Heart right ventricle (tissue), 16 donors: ENCODE measurements at regions not wholly inside any gene's neighbourhood (a gene's known extent, or its start where the extent isn't known, plus 50 kb on each side); places are given as distances from the start of the nearest gene placed in this dataset.

Experiments used
- ATAC-seq, 8 donors: fragments of 200-7000 bp; cut with Tn5 transposase; one replicate each; pipeline ENCODE4 v1.9.1; 2020; ENCODE audit warnings: mild to moderate bottlenecking in 8 of 8, moderate library complexity in 8 of 8, moderate number of reproducible peaks in 1 of 8
- DNase-seq, 2 donors: peaks; one replicate each; pipeline ENCODE4 v3.0.0-alpha.2; 2020
- H3K27ac ChIP-seq, 10 donors: fragments of 200-600 bp; sonication (generic) in 2 of 10; one replicate each; pipeline versions ENCODE4 v1.5.0 to v1.8.0; 2020 to 2022; ENCODE audit warnings: mild to moderate bottlenecking in 3 of 10
- H3K27me3 ChIP-seq, 7 donors: fragments of 200-600 bp; one replicate each; pipeline ENCODE4 v1.8.0; 2021 to 2022; ENCODE audit warnings: mild to moderate bottlenecking in 2 of 7
- H3K36me3 ChIP-seq, 9 donors: fragments of 200-600 bp; sonication (generic) in 1 of 9; one replicate each; pipeline versions ENCODE4 v1.5.0 to v1.8.0; 2020 to 2022; ENCODE audit warnings: mild to moderate bottlenecking in 2 of 9
- H3K4me1 ChIP-seq, 9 donors: fragments of 200-600 bp; sonication (generic) in 1 of 9; one replicate each; pipeline versions ENCODE4 v1.5.0 to v1.8.0; 2020 to 2022; ENCODE audit warnings: mild to moderate bottlenecking in 4 of 9
- H3K4me3 ChIP-seq, 10 donors: fragments of 200-600 bp; sonication (generic) in 2 of 10; one replicate each; pipeline versions ENCODE4 v1.5.0 to v1.8.0; 2020 to 2022; ENCODE audit warnings: mild to moderate bottlenecking in 7 of 10, moderate library complexity in 2 of 10
- H3K9me3 ChIP-seq, 11 donors: fragments of 200-600 bp in 10 of 11; sonication (generic) in 2 of 11; one replicate each; pipeline versions ENCODE4 v1.5.0 to v1.8.0; 2013 to 2022; ENCODE audit warnings: mild to moderate bottlenecking in 2 of 11, control low read depth in 1 of 11, moderate library complexity in 1 of 11
- WGBS, 2 donors: extraction: QIAGEN DNeasy Blood & Tissue Kit; methylation state at CpG; one replicate each; pipeline ENCODE4 v1.1.7; 2013; ENCODE audit warnings: inconsistent platforms in 1 of 2; 5-methylcytosine and 5-hydroxymethylcytosine counted together
- intact Hi-C, 10 donors: fragments of 100-400 bp; cut with DNase I; formaldehyde crosslinking; loops; one replicate each; pipeline versions ENCODE4 v1.11.1 to v1.14.2; 2022
- TF ChIP-seq, protein P1 (sequence below), 9 donors: fragments of 200-600 bp; sonication (generic) in 2 of 9; IDR thresholded peaks; one replicate each; pipeline versions ENCODE4 v1.5.0 to v1.8.0; 2021 to 2022; ENCODE audit warnings: antibody characterized with exemption in 9 of 9, mild to moderate bottlenecking in 5 of 9, moderate library complexity in 1 of 9
- donor health status: Arrhythmogenic right ventricular cardiomyopathy.
- donor health status: ischemic (EF 13 %, LVEDD 7.1; RV severe dilation, severe dysfunction).
- donor health status: healthy with polysubstance abuse.
- donor health status: DM: no; HTN: yes; CAD: no.
- donor health status: DM: no; HTN: no; CAD: no.
- donor health status: ischemic (EF 25% LVEDD 6.9; RV normal size, moderate dysfunction).
- donor health status: ischemic (EF 25% LVEDD 5.7; RV mildly dilated, moderate dysfunction).
- donor health status: healthy.
- donor health status: DM: yes; HTN: yes; CAD: no.
- donor health status: Ischemic cardiomyopathy.
- donor health status: ischemic (EF 35%, LVEDD 5.7; RV mildly dilated, moderate dysfunction).
- donor health status: nonischemic (EF 11% LVEDD 7.7; RV severe dilation, severe dysfunction).
- donor health status: DM: yes; HTN: yes; CAD: no.
- donor health status: PGD.
- donor health status: ischemic (EF 29% LVEDD 5.4; RV normal size, mild dysfunction).
- donor health status: nonischemic (EF 23%, LVEDD 6.1; RV moderate dilation, normal function).

DNA sequence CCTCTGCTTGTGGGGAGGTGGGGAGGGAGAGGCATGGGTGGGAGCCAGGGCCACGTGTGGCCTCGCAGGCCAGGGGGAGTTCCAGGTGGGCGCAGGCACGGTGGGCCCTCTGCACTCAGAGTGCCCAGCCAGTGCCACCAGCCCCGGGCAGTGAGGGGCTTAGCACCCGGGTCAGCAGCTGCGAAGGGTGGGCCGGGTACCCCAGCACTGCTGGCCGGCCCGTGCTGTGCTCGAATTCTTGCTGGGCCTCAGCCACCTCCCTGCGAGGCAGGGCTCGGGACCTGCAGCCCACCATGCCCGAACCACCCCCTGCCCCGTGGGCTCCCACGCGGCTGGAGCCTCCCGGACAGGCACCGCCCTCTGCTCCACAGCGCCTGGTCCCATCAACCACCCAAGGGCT lies 1277.2 kb downstream of the JRKL start:
- H3K9me3 ChIP-seq = peaks cover 0 to 23% (median 0%) of the 10 kb centered on the region in 11 donors
- H3K27me3 ChIP-seq = no peaks in the 10 kb centered on the region
- no peak overlapping the region for H3K27ac ChIP-seq
- no peak for ATAC-seq
- no peaks in the 10 kb centered on the region for H3K4me1 ChIP-seq
- intact Hi-C loops = no loop called here
- no peaks in the 10 kb centered on the region for H3K36me3 ChIP-seq
- TF ChIP-seq, protein P1, sequence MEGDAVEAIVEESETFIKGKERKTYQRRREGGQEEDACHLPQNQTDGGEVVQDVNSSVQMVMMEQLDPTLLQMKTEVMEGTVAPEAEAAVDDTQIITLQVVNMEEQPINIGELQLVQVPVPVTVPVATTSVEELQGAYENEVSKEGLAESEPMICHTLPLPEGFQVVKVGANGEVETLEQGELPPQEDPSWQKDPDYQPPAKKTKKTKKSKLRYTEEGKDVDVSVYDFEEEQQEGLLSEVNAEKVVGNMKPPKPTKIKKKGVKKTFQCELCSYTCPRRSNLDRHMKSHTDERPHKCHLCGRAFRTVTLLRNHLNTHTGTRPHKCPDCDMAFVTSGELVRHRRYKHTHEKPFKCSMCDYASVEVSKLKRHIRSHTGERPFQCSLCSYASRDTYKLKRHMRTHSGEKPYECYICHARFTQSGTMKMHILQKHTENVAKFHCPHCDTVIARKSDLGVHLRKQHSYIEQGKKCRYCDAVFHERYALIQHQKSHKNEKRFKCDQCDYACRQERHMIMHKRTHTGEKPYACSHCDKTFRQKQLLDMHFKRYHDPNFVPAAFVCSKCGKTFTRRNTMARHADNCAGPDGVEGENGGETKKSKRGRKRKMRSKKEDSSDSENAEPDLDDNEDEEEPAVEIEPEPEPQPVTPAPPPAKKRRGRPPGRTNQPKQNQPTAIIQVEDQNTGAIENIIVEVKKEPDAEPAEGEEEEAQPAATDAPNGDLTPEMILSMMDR (IDR thresholded peaks at IDR 0.05) = no peak
- WGBS, 2 donors = 93 to 97% methylated on average over 20 of the region's 20 CpGs
- H3K4me3 ChIP-seq = no peak overlapping the region
- DNase-seq = no peak

DNA sequence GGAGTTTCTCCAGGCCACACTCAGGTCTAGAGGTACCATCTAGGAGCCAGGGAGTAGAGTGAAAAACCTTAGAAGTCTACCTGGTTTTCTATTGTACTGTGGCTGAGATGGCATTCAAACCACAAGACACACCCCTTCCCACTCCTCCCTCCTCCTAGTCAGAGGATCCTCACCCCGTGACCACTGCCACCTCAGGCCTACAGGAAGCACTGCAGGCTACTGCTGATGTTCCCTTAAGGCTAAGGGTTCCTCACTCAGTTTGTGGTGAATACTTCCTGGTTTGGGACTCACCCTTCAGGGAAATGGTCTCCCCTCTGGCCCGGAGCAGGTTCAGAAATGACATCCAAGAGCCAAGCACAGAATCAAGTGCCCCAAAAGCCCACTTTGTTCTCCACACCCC lies 1293.9 kb downstream of the JRKL start:
- Histone ChIP-seq H3K27me3 (no peaks in the 10 kb centered on the region), H3K27ac (no peak overlapping the region), H3K4me1 (peaks cover 0 to 14% (median 4%) of the 10 kb centered on the region in 9 donors), H3K9me3 (peaks cover 0 to 9% (median 3%) of the 10 kb centered on the region in 11 donors), H3K4me3 (no peak overlapping the region), H3K36me3 (no peaks in the 10 kb centered on the region)
- DNase-seq (no peak), ATAC-seq (no peak)
- TF ChIP-seq, protein P1 (IDR thresholded peaks at IDR 0.05) = no peak
- WGBS, 2 donors = 85 to 93% methylated on average over 2 of the region's 2 CpGs
- intact Hi-C loops = no loop called here

DNA sequence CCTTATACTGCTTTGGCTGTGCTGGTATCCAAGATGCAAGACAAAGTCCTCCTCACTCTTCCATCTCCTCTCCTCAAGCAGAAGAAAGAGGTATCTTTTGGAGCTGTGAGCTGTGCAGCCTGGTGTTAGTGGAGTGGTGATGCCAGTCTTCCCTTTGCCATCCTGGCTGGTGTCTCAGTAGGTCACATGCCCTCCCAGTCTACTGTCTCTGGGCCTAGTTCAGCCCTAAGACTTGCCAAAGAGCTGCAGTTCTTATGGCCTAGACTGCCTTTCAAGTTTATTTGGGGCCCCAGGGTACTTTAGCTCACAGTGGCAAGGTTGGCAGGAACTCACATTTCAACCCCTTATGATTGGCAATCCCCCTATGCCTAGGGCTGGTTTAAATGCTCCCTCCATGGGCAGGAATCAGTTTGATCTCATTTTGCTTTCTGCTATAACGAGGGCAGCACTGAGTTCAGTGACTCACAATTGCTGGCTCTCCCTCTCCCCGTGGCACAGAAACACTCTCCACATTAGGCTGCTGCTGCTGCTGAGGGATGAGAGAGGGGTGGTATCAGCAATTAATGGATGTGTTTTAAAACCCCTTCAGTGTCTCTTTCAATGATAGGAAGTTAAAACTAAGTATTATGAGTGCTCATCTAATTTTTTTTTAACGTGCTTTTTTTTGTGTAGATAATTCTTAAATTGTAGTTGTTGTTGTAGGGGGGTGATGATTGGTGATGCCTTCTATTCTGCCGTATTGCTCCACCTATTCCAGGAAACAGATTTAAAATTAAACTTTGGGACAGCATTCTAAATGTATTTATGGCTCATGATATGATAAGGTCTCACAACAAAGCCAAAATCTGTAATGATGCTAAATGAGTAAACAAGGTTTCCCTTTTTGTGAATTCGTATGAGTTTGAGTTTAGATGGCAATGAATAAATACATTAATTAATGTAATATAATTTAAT lies 1295.0 kb downstream of the JRKL start:
- Histone ChIP-seq H3K27ac (peak overlapping the region in 6 of 10 donors; percentile 7 to 65 (median 38)), H3K4me3 (no peak overlapping the region), H3K36me3 (no peaks in the 10 kb centered on the region), H3K27me3 (no peaks in the 10 kb centered on the region), H3K9me3 (no peaks in the 10 kb centered on the region), H3K4me1 (peaks cover 0 to 14% (median 4%) of the 10 kb centered on the region in 9 donors)
- peak; percentile 33 to 86 (median 74) for ATAC-seq
- intact Hi-C loops = no loop called here
- WGBS, 2 donors = 34 to 46% methylated on average over 5 of the region's 5 CpGs
- no peak for DNase-seq
- TF ChIP-seq, protein P1 (IDR thresholded peaks at IDR 0.05) = no peak

DNA sequence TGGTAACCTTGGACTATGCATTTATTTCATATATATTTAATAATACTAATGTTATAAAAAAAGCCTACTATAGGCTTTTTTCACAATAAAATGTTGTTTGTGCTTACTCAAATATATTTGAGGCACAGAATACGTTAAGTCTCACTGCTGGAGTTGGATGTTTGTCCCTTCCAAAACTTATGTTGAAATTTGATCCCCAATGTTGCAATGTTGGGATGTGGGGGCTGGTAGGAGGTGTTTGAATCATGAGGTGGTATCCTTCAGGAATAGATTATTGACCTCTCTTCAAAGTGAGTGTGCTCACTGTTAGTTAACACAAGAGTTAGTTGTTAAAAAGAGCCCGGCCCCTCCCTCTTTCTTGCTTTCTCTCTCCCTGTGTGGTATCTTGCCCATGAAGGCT lies 1295.9 kb downstream of the JRKL start:
- 73 to 77% methylated on average over 2 of the region's 2 CpGs for WGBS, 2 donors
- intact Hi-C loops = no loop called here
- Histone ChIP-seq H3K36me3 (no peaks in the 10 kb centered on the region), H3K27ac (peak overlapping the region in 3 of 10 donors; percentile 12 to 57 (median 21)), H3K4me1 (peaks cover 0 to 14% (median 4%) of the 10 kb centered on the region in 9 donors), H3K9me3 (no peaks in the 10 kb centered on the region), H3K4me3 (no peak overlapping the region), H3K27me3 (no peaks in the 10 kb centered on the region)
- no peak for DNase-seq
- TF ChIP-seq, protein P1 (IDR thresholded peaks at IDR 0.05) = no peak
- no peak for ATAC-seq
